ENCODE measurements at regions not wholly inside any gene's neighbourhood (a gene's known extent, or its start where the extent isn't known, plus 50 kb on each side); places are given as distances from the start of the nearest gene placed in this dataset.

DNA sequence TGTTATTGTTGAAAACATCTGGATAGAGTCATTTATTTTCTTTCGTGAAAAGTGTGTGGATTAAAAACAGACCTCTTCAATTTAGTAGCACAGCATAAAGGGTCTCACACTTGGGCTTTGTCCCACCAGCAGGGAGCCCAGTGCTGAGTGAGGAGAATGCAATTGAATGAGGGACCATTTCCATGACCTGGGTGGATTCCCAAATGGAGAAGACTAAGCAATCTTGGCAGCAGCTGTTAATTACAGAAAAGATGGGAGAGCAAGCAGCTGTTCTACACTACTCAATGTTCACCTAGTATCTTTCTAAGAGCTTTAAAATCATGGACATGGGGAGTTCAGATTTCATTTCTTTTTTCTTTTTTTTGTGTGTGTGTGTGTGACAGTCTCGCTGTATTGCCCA lies 121.8 kb upstream of the FN1 start:
- H3K4me3 ChIP-seq (ENCODE audit: control extremely low read depth in 1 of 5, extremely low read depth in 1 of 5, insufficient read depth in 1 of 5, low read depth in 2 of 5, low read length in 4 of 5), result no peak overlapping the region
- no peaks in the 10 kb centered on the region for H3K36me3 ChIP-seq (replicated peaks in 1 of 2; ENCODE audit: control extremely low read depth in 1 of 2, control insufficient read depth in 1 of 2, extremely low read depth in 1 of 2, insufficient read depth in 2 of 2, low read length in 1 of 2)
- H4K20me1 ChIP-seq (ENCODE audit: control insufficient read depth, insufficient read depth, low read length, poor library complexity, severe bottlenecking), result no peaks in the 10 kb centered on the region
- no peaks in the 10 kb centered on the region for H3K27me3 ChIP-seq (replicated peaks in 1 of 4; ENCODE audit: control extremely low read depth in 1 of 4, control insufficient read depth in 3 of 4, insufficient read depth in 4 of 4, low read length in 3 of 4)
- no peak overlapping the region for H2AFZ ChIP-seq (ENCODE audit: insufficient read depth, low read depth, low read length, poor library complexity, severe bottlenecking)
- no peak overlapping the region for H3K4me2 ChIP-seq (replicated peaks; ENCODE audit: low read depth, low read length, poor library complexity, severe bottlenecking)
- DNase-seq, result no peak
- H3K27ac ChIP-seq (ENCODE audit: low read length in 2 of 2), result no peak overlapping the region
- no peaks in the 10 kb centered on the region for H3K4me1 ChIP-seq (ENCODE audit: control insufficient read depth in 2 of 2, insufficient read depth in 2 of 2, low read length in 2 of 2)
- POLR2A ChIA-PET, result no interaction called here
- CTCF ChIA-PET, result no interaction called here
- no peak overlapping the region for H3K9ac ChIP-seq (ENCODE audit: low read length)
- no peak overlapping the region for H3K4me3 Mint-ChIP-seq
- intact Hi-C loops (cut with micrococcal nuclease), result no loop called here
- no peaks in the 10 kb centered on the region for H3K4me1 Mint-ChIP-seq
- H3K27me3 Mint-ChIP-seq, result peaks cover 19% of the 10 kb centered on the region
- TF ChIP-seq EZH2 (IDR thresholded peaks at IDR 0.05; ENCODE audit: borderline replicate concordance, insufficient read depth, low read depth, low read length, poor library complexity, severe bottlenecking), result no peak
- TF ChIP-seq, protein P1, sequence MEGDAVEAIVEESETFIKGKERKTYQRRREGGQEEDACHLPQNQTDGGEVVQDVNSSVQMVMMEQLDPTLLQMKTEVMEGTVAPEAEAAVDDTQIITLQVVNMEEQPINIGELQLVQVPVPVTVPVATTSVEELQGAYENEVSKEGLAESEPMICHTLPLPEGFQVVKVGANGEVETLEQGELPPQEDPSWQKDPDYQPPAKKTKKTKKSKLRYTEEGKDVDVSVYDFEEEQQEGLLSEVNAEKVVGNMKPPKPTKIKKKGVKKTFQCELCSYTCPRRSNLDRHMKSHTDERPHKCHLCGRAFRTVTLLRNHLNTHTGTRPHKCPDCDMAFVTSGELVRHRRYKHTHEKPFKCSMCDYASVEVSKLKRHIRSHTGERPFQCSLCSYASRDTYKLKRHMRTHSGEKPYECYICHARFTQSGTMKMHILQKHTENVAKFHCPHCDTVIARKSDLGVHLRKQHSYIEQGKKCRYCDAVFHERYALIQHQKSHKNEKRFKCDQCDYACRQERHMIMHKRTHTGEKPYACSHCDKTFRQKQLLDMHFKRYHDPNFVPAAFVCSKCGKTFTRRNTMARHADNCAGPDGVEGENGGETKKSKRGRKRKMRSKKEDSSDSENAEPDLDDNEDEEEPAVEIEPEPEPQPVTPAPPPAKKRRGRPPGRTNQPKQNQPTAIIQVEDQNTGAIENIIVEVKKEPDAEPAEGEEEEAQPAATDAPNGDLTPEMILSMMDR (IDR thresholded peaks at IDR 0.05), result no peak
- no peaks in the 10 kb centered on the region for H3K9me3 ChIP-seq (ENCODE audit: control extremely low read depth in 1 of 3, control insufficient read depth in 2 of 3, insufficient read depth in 1 of 3, low read length in 2 of 3)
- no CpG with 5 or more reads among the region's 2 CpGs for WGBS (ENCODE audit: insufficient coverage)
- H3K27ac Mint-ChIP-seq, result no peak overlapping the region
- no peaks in the 10 kb centered on the region for H3K79me2 ChIP-seq (ENCODE audit: control insufficient read depth, insufficient read depth, low read length)
- ATAC-seq (ENCODE audit: low read depth), result no peak
- peaks cover 4% of the 10 kb centered on the region for H3K9me3 Mint-ChIP-seq (ENCODE audit: insufficient read depth)

DNA sequence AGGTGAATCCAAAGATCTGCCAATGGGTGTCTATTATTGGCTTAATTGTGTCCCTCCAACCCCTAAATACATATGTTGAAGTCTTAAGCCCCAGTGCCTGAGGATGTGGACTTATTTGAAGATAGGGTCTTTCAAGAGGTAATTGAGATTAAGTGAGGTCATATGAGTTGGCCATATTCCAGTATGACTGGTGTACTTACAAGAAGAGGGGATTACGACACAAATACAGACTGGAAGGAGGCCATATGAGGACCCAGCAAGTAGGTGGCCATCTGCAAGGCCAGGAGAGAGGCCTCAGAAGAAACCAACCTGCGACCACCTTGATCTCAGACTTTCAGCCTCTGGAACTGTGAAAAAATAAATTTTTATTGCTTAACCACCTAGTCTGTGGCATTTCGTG lies 121.1 kb upstream of the FN1 start:
- ATAC-seq (ENCODE audit: low read depth) (no peak), DNase-seq (no peak)
- H2AFZ ChIP-seq (ENCODE audit: insufficient read depth, low read depth, low read length, poor library complexity, severe bottlenecking), result no peak overlapping the region
- no peaks in the 10 kb centered on the region for H3K9me3 ChIP-seq (ENCODE audit: control extremely low read depth in 1 of 3, control insufficient read depth in 2 of 3, insufficient read depth in 1 of 3, low read length in 2 of 3)
- Mint-ChIP-seq H3K9me3 (ENCODE audit: insufficient read depth) (peaks cover 4% of the 10 kb centered on the region), H3K4me3 (no peak overlapping the region), H3K27me3 (peaks cover 13% of the 10 kb centered on the region), H3K4me1 (no peaks in the 10 kb centered on the region), H3K27ac (no peak overlapping the region)
- CTCF ChIA-PET, result no interaction called here
- no peaks in the 10 kb centered on the region for H4K20me1 ChIP-seq (ENCODE audit: control insufficient read depth, insufficient read depth, low read length, poor library complexity, severe bottlenecking)
- POLR2A ChIA-PET, result no interaction called here
- H3K27ac ChIP-seq (ENCODE audit: low read length in 2 of 2), result no peak overlapping the region
- H3K79me2 ChIP-seq (ENCODE audit: control insufficient read depth, insufficient read depth, low read length), result no peaks in the 10 kb centered on the region
- no peak overlapping the region for H3K4me3 ChIP-seq (ENCODE audit: control extremely low read depth in 1 of 5, extremely low read depth in 1 of 5, insufficient read depth in 1 of 5, low read depth in 2 of 5, low read length in 4 of 5)
- H3K36me3 ChIP-seq (replicated peaks in 1 of 2; ENCODE audit: control extremely low read depth in 1 of 2, control insufficient read depth in 1 of 2, extremely low read depth in 1 of 2, insufficient read depth in 2 of 2, low read length in 1 of 2), result no peaks in the 10 kb centered on the region
- TF ChIP-seq EZH2 (IDR thresholded peaks at IDR 0.05; ENCODE audit: borderline replicate concordance, insufficient read depth, low read depth, low read length, poor library complexity, severe bottlenecking), result no peak
- TF ChIP-seq, protein P1 (IDR thresholded peaks at IDR 0.05), result no peak
- H3K9ac ChIP-seq (ENCODE audit: low read length), result no peak overlapping the region
- intact Hi-C loops (cut with micrococcal nuclease), result no loop called here
- no peak overlapping the region for H3K4me2 ChIP-seq (replicated peaks; ENCODE audit: low read depth, low read length, poor library complexity, severe bottlenecking)
- 91% methylated on average over 2 of the region's 3 CpGs for WGBS (ENCODE audit: insufficient coverage)
- no peaks in the 10 kb centered on the region for H3K27me3 ChIP-seq (replicated peaks in 1 of 4; ENCODE audit: control extremely low read depth in 1 of 4, control insufficient read depth in 3 of 4, insufficient read depth in 4 of 4, low read length in 3 of 4)
- no peaks in the 10 kb centered on the region for H3K4me1 ChIP-seq (ENCODE audit: control insufficient read depth in 2 of 2, insufficient read depth in 2 of 2, low read length in 2 of 2)
